ENCODE measurements at regions not wholly inside any gene's neighbourhood (a gene's known extent, or its start where the extent isn't known, plus 50 kb on each side); places are given as distances from the start of the nearest gene placed in this dataset.

DNA sequence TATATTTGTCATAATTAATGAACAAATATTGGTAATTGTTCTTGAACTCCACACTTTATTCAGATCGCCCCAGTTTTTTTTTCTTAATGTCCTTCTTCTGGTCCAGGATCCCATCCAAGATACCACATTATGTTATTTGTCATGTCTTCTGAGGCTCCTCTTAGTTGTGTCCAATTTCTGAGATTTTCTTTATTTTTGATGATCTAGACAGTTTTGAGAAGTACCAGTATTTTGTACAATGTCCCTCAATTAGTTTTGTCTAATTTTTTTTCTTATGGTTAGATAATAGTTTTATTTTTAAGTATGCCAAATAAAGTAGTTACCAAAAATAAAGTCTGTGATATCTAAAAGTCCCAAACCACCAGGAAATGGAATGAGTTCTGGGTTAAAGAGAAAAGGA lies 440.8 kb upstream of the ATP2B1 start:
- no peak overlapping the region for H3K9ac ChIP-seq (ENCODE audit: low read length)
- H3K36me3 ChIP-seq (ENCODE audit: insufficient read depth, low read length): no peaks in the 10 kb centered on the region
- H3K27me3 ChIP-seq (ENCODE audit: insufficient read depth, low read depth, low read length): no peaks in the 10 kb centered on the region
- no peak for TF ChIP-seq RAD21 (conservative IDR thresholded peaks at IDR 0.05)
- TF ChIP-seq, protein P1, sequence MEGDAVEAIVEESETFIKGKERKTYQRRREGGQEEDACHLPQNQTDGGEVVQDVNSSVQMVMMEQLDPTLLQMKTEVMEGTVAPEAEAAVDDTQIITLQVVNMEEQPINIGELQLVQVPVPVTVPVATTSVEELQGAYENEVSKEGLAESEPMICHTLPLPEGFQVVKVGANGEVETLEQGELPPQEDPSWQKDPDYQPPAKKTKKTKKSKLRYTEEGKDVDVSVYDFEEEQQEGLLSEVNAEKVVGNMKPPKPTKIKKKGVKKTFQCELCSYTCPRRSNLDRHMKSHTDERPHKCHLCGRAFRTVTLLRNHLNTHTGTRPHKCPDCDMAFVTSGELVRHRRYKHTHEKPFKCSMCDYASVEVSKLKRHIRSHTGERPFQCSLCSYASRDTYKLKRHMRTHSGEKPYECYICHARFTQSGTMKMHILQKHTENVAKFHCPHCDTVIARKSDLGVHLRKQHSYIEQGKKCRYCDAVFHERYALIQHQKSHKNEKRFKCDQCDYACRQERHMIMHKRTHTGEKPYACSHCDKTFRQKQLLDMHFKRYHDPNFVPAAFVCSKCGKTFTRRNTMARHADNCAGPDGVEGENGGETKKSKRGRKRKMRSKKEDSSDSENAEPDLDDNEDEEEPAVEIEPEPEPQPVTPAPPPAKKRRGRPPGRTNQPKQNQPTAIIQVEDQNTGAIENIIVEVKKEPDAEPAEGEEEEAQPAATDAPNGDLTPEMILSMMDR (IDR thresholded peaks at IDR 0.05; ENCODE audit: poor library complexity, severe bottlenecking): no peak
- no peak for TF ChIP-seq EZH2 (IDR thresholded peaks at IDR 0.05; ENCODE audit: borderline replicate concordance, insufficient read depth, low read length, poor library complexity, severe bottlenecking)
- TF ChIP-seq, protein P2, sequence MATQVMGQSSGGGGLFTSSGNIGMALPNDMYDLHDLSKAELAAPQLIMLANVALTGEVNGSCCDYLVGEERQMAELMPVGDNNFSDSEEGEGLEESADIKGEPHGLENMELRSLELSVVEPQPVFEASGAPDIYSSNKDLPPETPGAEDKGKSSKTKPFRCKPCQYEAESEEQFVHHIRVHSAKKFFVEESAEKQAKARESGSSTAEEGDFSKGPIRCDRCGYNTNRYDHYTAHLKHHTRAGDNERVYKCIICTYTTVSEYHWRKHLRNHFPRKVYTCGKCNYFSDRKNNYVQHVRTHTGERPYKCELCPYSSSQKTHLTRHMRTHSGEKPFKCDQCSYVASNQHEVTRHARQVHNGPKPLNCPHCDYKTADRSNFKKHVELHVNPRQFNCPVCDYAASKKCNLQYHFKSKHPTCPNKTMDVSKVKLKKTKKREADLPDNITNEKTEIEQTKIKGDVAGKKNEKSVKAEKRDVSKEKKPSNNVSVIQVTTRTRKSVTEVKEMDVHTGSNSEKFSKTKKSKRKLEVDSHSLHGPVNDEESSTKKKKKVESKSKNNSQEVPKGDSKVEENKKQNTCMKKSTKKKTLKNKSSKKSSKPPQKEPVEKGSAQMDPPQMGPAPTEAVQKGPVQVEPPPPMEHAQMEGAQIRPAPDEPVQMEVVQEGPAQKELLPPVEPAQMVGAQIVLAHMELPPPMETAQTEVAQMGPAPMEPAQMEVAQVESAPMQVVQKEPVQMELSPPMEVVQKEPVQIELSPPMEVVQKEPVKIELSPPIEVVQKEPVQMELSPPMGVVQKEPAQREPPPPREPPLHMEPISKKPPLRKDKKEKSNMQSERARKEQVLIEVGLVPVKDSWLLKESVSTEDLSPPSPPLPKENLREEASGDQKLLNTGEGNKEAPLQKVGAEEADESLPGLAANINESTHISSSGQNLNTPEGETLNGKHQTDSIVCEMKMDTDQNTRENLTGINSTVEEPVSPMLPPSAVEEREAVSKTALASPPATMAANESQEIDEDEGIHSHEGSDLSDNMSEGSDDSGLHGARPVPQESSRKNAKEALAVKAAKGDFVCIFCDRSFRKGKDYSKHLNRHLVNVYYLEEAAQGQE (IDR thresholded peaks at IDR 0.05; ENCODE audit: borderline replicate concordance): no peak
- TF ChIP-seq POLR2AphosphoS5 (IDR thresholded peaks at IDR 0.05): no peak
- no peak for TF ChIP-seq MXI1 (conservative IDR thresholded peaks at IDR 0.05; ENCODE audit: poor library complexity, severe bottlenecking)
- TF ChIP-seq SMC3 (conservative IDR thresholded peaks at IDR 0.05; ENCODE audit: poor library complexity): no peak
- TF ChIP-seq EP300 (conservative IDR thresholded peaks at IDR 0.05; ENCODE audit: poor library complexity, severe bottlenecking): no peak
- no peak for TF ChIP-seq TAF1 (IDR thresholded peaks at IDR 0.05; ENCODE audit: low read depth)
- no peak overlapping the region for H3K27ac ChIP-seq (ENCODE audit: low read length)
- no peak overlapping the region for H3K4me2 ChIP-seq (ENCODE audit: low read length)
- H4K20me1 ChIP-seq (ENCODE audit: insufficient read depth): no peaks in the 10 kb centered on the region
- H3K9me2 ChIP-seq (ENCODE audit: insufficient read depth, low read length): no peaks in the 10 kb centered on the region
- no peaks in the 10 kb centered on the region for H3K79me2 ChIP-seq (replicated peaks; ENCODE audit: insufficient read depth, low read length)
- no peaks in the 10 kb centered on the region for H3F3A ChIP-seq (ENCODE audit: insufficient read depth, low read length, poor library complexity, severe bottlenecking)
- no peaks in the 10 kb centered on the region for H3K9me3 ChIP-seq (ENCODE audit: low read length)
- no peak overlapping the region for H3K4me3 ChIP-seq (ENCODE audit: low read length)
- no peak overlapping the region for H2AFZ ChIP-seq (ENCODE audit: low read depth, low read length)

DNA sequence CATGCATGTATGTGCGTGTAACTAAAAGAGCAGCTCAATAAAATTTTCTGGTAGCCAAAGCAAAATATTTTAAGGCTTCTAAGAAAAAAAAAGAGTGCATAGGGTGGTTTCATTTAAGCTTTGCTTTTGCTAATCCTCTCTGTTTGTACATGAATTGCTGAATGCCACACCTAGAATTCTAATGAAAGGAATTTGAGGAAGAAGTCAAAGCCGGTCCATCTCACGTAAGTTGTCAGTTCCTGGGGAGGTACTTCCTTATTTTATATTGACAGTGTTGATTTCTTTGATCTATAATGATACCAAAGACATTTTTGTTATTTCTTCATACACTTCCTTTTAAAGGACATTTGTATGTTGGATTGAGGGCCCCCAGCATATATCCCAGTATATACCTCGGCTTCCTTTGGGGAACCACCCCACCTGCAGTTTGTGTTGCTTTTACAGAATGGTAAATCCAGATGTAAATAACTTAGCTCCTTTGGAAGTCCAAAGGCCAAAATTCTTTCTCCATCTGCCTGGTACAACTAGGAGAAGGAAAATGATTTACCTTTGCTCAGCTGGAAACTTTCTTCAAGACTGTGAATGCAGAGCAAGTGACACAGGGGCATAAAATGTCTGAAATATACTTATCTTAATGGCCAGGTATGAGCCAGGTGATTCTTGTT lies 420.9 kb upstream of the ATP2B1 start:
- no peaks in the 10 kb centered on the region for H4K20me1 ChIP-seq (ENCODE audit: insufficient read depth)
- no peaks in the 10 kb centered on the region for H3K79me2 ChIP-seq (replicated peaks; ENCODE audit: insufficient read depth, low read length)
- no peak for TF ChIP-seq POLR2AphosphoS5 (IDR thresholded peaks at IDR 0.05)
- no peaks in the 10 kb centered on the region for H3K9me2 ChIP-seq (ENCODE audit: insufficient read depth, low read length)
- H3F3A ChIP-seq (ENCODE audit: insufficient read depth, low read length, poor library complexity, severe bottlenecking): no peaks in the 10 kb centered on the region
- no peak overlapping the region for H3K4me3 ChIP-seq (ENCODE audit: low read length)
- no peak overlapping the region for H3K27ac ChIP-seq (ENCODE audit: low read length)
- no peak overlapping the region for H3K9ac ChIP-seq (ENCODE audit: low read length)
- no peak overlapping the region for H3K4me2 ChIP-seq (ENCODE audit: low read length)
- H3K9me3 ChIP-seq (ENCODE audit: low read length): no peaks in the 10 kb centered on the region
- H2AFZ ChIP-seq (ENCODE audit: low read depth, low read length): no peak overlapping the region
- no peaks in the 10 kb centered on the region for H3K27me3 ChIP-seq (ENCODE audit: insufficient read depth, low read depth, low read length)
- no peaks in the 10 kb centered on the region for H3K36me3 ChIP-seq (ENCODE audit: insufficient read depth, low read length)

Data from neural cell (in vitro differentiated cells).